Neural progenitor cell (in vitro differentiated cells): ENCODE measurements at regions not wholly inside any gene's neighbourhood (a gene's known extent, or its start where the extent isn't known, plus 50 kb on each side); places are given as distances from the start of the nearest gene placed in this dataset.

Experiments used
- DNase-seq: peaks from one replicate; pipeline ENCODE4 v3.0.0-alpha.2; 2016; ENCODE audit warnings: low spot score
- H2AFZ ChIP-seq: fragments of 200-600 bp; sonication (generic); replicated peaks from 2 replicates; pipeline ENCODE4 v1.6.1; 2016; ENCODE audit warnings: antibody characterized with exemption
- H3F3A ChIP-seq: fragments of 200-600 bp; sonication (generic); 2 replicates; pipeline ENCODE4 v1.6.1; 2016; ENCODE audit warnings: antibody characterized with exemption, low read depth
- H3K27ac ChIP-seq: fragments of 200-600 bp; sonication (generic); 2 replicates; pipeline ENCODE4 v1.5.1; 2016; ENCODE audit warnings: mild to moderate bottlenecking
- H3K27me3 ChIP-seq: fragments of 200-600 bp; sonication (generic); 2 replicates; pipeline ENCODE4 v1.6.1; 2016; ENCODE audit warnings: mild to moderate bottlenecking, moderate library complexity
- H3K36me3 ChIP-seq: fragments of 200-600 bp; sonication (generic); 2 replicates; pipeline ENCODE4 v1.5.1; 2016
- H3K4me1 ChIP-seq: fragments of 200-600 bp; sonication (generic); 2 replicates; pipeline ENCODE4 v1.6.1; 2016; ENCODE audit warnings: mixed run types
- H3K4me2 ChIP-seq: fragments of 200-600 bp; sonication (generic); 2 replicates; pipeline ENCODE4 v1.6.1; 2016
- H3K4me3 ChIP-seq: fragments of 200-600 bp; sonication (generic); 2 replicates; pipeline ENCODE4 v1.5.1; 2016
- H3K79me2 ChIP-seq: fragments of 200-600 bp; sonication (generic); 2 replicates; pipeline ENCODE4 v1.6.1; 2016; ENCODE audit warnings: low read depth
- H3K9ac ChIP-seq: fragments of 200-600 bp; sonication (generic); 2 replicates; pipeline ENCODE4 v1.6.1; 2016
- H3K9me3 ChIP-seq: fragments of 200-600 bp; sonication (generic); 2 replicates; pipeline ENCODE4 v1.5.1; 2016; ENCODE audit warnings: low read depth
- H4K20me1 ChIP-seq: fragments of 200-600 bp; sonication (generic); 2 replicates; pipeline ENCODE4 v1.6.1; 2016; ENCODE audit warnings: low read depth
- H3K27ac Mint-ChIP-seq: 3 replicates; pipeline ENCODE4 v1.8.0; 2021; ENCODE audit warnings: mixed read lengths
- H3K27me3 Mint-ChIP-seq: 2 replicates; pipeline ENCODE4 v1.8.0; 2022; ENCODE audit warnings: low read depth, mild to moderate bottlenecking, inconsistent platforms, moderate library complexity, mixed read lengths; ENCODE audit not compliant: insufficient read depth
- H3K36me3 Mint-ChIP-seq: 3 replicates; pipeline ENCODE4 v1.8.0; 2021; ENCODE audit warnings: mixed read lengths
- H3K4me1 Mint-ChIP-seq: 3 replicates; pipeline ENCODE4 v1.8.0; 2021; ENCODE audit warnings: mixed read lengths
- H3K4me3 Mint-ChIP-seq: 3 replicates; pipeline ENCODE4 v1.8.0; 2021; ENCODE audit warnings: mild to moderate bottlenecking, moderate library complexity, mixed read lengths
- H3K9me3 Mint-ChIP-seq: 3 replicates; pipeline ENCODE4 v1.8.0; 2020; ENCODE audit warnings: mixed read lengths
- EZH2 ChIP-seq: fragments of 200-600 bp; sonication (generic); IDR thresholded peaks from 2 replicates; pipeline ENCODE4 v1.6.1; 2017; ENCODE audit warnings: antibody characterized with exemption, mild to moderate bottlenecking, moderate library complexity
- EZH2phosphoT487 ChIP-seq: fragments of 200-600 bp; sonication (generic); IDR thresholded peaks from 2 replicates; pipeline ENCODE4 v1.6.1; 2017; ENCODE audit warnings: antibody characterized with exemption
- TF ChIP-seq, protein P1 (sequence below): fragments of 200-600 bp; sonication (generic); IDR thresholded peaks from 2 replicates; pipeline ENCODE4 v1.5.1; 2017; ENCODE audit warnings: antibody characterized with exemption, mild to moderate bottlenecking

DNA sequence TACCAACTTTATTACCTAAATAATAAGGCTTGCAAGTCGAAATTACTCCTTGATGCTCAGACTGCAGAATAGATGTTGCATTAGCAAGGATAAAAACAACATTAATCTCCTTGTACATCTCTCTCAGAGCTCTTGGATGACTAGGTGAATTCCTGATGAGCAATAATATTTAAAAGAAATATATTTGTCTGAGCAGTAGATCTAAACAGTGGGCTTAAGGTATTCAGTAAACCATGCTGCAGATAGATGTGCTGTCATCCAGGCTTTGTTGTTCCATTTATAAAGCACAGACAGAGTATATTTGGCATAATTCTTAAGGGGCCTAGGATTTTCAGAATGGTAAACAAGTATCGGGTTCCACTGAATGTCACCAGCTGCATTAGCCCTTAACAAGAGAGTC, 257.1 kb downstream of the TUSC7 start:
- Mint-ChIP-seq H3K27ac (no peak overlapping the region), H3K27me3 (no peaks in the 10 kb centered on the region), H3K4me1 (no peaks in the 10 kb centered on the region), H3K36me3 (no peaks in the 10 kb centered on the region), H3K9me3 (no peaks in the 10 kb centered on the region), H3K4me3 (no peak overlapping the region)
- H3K36me3 ChIP-seq = no peaks in the 10 kb centered on the region
- H4K20me1 ChIP-seq = no peaks in the 10 kb centered on the region
- no peak overlapping the region for H3K4me3 ChIP-seq
- TF ChIP-seq, protein P1, sequence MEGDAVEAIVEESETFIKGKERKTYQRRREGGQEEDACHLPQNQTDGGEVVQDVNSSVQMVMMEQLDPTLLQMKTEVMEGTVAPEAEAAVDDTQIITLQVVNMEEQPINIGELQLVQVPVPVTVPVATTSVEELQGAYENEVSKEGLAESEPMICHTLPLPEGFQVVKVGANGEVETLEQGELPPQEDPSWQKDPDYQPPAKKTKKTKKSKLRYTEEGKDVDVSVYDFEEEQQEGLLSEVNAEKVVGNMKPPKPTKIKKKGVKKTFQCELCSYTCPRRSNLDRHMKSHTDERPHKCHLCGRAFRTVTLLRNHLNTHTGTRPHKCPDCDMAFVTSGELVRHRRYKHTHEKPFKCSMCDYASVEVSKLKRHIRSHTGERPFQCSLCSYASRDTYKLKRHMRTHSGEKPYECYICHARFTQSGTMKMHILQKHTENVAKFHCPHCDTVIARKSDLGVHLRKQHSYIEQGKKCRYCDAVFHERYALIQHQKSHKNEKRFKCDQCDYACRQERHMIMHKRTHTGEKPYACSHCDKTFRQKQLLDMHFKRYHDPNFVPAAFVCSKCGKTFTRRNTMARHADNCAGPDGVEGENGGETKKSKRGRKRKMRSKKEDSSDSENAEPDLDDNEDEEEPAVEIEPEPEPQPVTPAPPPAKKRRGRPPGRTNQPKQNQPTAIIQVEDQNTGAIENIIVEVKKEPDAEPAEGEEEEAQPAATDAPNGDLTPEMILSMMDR = no peak
- no peak for TF ChIP-seq EZH2
- no peak for TF ChIP-seq EZH2phosphoT487
- no peak overlapping the region for H3K9ac ChIP-seq
- H3F3A ChIP-seq = no peaks in the 10 kb centered on the region
- no peak overlapping the region for H2AFZ ChIP-seq
- H3K4me1 ChIP-seq = no peaks in the 10 kb centered on the region
- H3K79me2 ChIP-seq = no peaks in the 10 kb centered on the region
- H3K4me2 ChIP-seq = no peak overlapping the region
- H3K27me3 ChIP-seq = no peaks in the 10 kb centered on the region
- DNase-seq = no peak
- no peaks in the 10 kb centered on the region for H3K9me3 ChIP-seq
- no peak overlapping the region for H3K27ac ChIP-seq

DNA sequence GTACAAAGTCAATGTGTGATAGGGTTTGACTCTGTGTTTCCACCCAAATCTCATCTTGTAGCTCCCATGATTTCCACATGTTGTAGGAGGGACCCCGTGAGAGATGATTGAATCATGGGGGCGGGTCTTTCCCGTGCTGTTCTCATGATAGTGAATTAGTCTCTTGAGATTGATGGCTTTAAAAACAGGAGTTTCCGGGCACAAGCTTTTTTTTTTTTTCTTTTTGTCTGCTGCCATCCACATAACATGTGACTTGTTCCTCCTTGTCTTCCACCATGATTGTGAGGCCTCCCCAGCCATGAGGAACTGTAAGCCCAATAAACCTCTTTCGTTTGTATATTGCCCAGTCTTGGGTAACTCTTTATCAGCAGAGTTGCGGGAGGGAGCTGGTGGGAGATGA, 259.6 kb downstream of the TUSC7 start:
- Histone ChIP-seq H3K9ac (no peak overlapping the region), H3K9me3 (no peaks in the 10 kb centered on the region), H3K36me3 (no peaks in the 10 kb centered on the region), H4K20me1 (no peaks in the 10 kb centered on the region), H3K4me3 (no peak overlapping the region), H3K4me1 (no peaks in the 10 kb centered on the region), H3K27me3 (no peaks in the 10 kb centered on the region), H2AFZ (no peak overlapping the region), H3K79me2 (no peaks in the 10 kb centered on the region), H3K4me2 (no peak overlapping the region), H3K27ac (no peak overlapping the region), H3F3A (no peaks in the 10 kb centered on the region)
- Mint-ChIP-seq H3K36me3 (no peaks in the 10 kb centered on the region), H3K4me1 (no peaks in the 10 kb centered on the region), H3K27ac (no peak overlapping the region), H3K4me3 (no peak overlapping the region), H3K27me3 (no peaks in the 10 kb centered on the region), H3K9me3 (no peaks in the 10 kb centered on the region)
- DNase-seq = no peak
- TF ChIP-seq, protein P1 = no peak
- no peak for TF ChIP-seq EZH2
- no peak for TF ChIP-seq EZH2phosphoT487

DNA sequence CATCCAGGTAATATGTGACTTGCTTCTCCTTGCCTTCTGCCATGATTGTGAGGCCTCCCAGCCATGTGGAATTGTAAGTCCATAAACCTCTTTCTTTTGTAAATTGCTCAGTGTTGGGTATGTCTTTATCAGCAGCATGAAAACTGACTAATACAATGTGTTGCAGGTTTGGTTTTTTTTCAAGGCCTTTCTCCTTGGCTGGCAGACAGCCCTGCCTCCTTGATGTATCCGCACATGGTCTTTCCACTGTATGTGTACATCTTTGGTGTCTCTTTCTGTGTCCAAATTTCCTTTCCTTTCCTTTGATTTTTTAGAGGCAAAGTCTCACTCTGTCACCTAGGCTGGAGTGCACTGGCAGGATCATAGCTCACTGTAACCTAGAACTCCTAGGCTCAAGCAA, 260.1 kb downstream of the TUSC7 start:
- Mint-ChIP-seq H3K27me3 (no peaks in the 10 kb centered on the region), H3K27ac (no peak overlapping the region), H3K9me3 (no peaks in the 10 kb centered on the region), H3K4me1 (no peaks in the 10 kb centered on the region), H3K36me3 (no peaks in the 10 kb centered on the region), H3K4me3 (no peak overlapping the region)
- no peaks in the 10 kb centered on the region for H3K9me3 ChIP-seq
- no peaks in the 10 kb centered on the region for H3K79me2 ChIP-seq
- H3K4me3 ChIP-seq = no peak overlapping the region
- H3K4me2 ChIP-seq = no peak overlapping the region
- H3K9ac ChIP-seq = no peak overlapping the region
- no peak for DNase-seq
- no peak overlapping the region for H2AFZ ChIP-seq
- H3K4me1 ChIP-seq = no peaks in the 10 kb centered on the region
- TF ChIP-seq EZH2 = no peak
- no peak for TF ChIP-seq EZH2phosphoT487
- TF ChIP-seq, protein P1 = no peak
- no peaks in the 10 kb centered on the region for H3K27me3 ChIP-seq
- no peak overlapping the region for H3K27ac ChIP-seq
- no peaks in the 10 kb centered on the region for H3F3A ChIP-seq
- H4K20me1 ChIP-seq = no peaks in the 10 kb centered on the region
- H3K36me3 ChIP-seq = no peaks in the 10 kb centered on the region

DNA sequence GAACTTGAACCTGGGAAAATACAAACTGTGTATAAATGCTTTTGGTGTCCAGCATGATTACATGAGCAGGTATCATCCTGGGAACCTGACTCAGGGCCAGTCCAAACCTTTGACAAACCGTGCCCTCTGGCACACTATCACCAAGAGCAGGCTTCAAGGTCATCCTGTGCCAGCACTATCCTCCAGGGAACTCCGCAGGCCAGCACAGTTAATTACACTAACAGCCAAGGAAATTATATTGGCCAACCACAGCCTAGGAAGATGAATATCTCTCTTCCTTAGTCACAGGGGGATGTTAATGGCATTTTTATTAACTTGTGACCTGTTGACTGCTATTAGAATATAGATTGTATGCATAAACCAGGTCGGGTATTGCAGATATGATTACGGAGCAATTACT, 262.0 kb downstream of the TUSC7 start:
- Histone ChIP-seq H2AFZ (no peak overlapping the region), H4K20me1 (no peaks in the 10 kb centered on the region), H3K79me2 (no peaks in the 10 kb centered on the region), H3K36me3 (no peaks in the 10 kb centered on the region), H3K9me3 (no peaks in the 10 kb centered on the region), H3K27ac (no peak overlapping the region), H3K4me3 (no peak overlapping the region), H3F3A (no peaks in the 10 kb centered on the region), H3K4me2 (no peak overlapping the region), H3K9ac (no peak overlapping the region), H3K4me1 (no peaks in the 10 kb centered on the region), H3K27me3 (no peaks in the 10 kb centered on the region)
- DNase-seq = no peak
- TF ChIP-seq EZH2 (no peak), EZH2phosphoT487 (no peak)
- TF ChIP-seq, protein P1 = no peak
- H3K27me3 Mint-ChIP-seq = no peaks in the 10 kb centered on the region
- no peak overlapping the region for H3K27ac Mint-ChIP-seq
- no peaks in the 10 kb centered on the region for H3K4me1 Mint-ChIP-seq
- no peaks in the 10 kb centered on the region for H3K9me3 Mint-ChIP-seq
- no peaks in the 10 kb centered on the region for H3K36me3 Mint-ChIP-seq
- no peak overlapping the region for H3K4me3 Mint-ChIP-seq
